GM12878 (cell line): ENCODE measurements at regions not wholly inside any gene's neighbourhood (a gene's known extent, or its start where the extent isn't known, plus 50 kb on each side); places are given as distances from the start of the nearest gene placed in this dataset.

Experiments used
- ATAC-seq: fragments of 200-7000 bp; cut with Tn5 transposase; 3 replicates; pipeline ENCODE4 v1.9.1; 2020; ENCODE audit warnings: mild to moderate bottlenecking, moderate library complexity
- BruUV-seq: library from RNA; stranded (reverse); fragments of 400-500 nt; replicated peaks from 2 replicates; lab custom pipeline; 2021; lab: Mats Ljungman, UMichigan
- CTCF ChIA-PET: fragments of 300-600 bp; sonication (Branson Sonifier 250); formaldehyde crosslinking; extraction: SDS; loops from one replicate; lab custom pipeline; 2021; ENCODE audit warnings: inconsistent platforms; lab: Yijun Ruan, JAX
- POLR2A ChIA-PET: fragments of 350-600 bp; formaldehyde crosslinking; extraction: SDS; loops from one replicate; lab custom pipeline; 2021; ENCODE audit warnings: inconsistent platforms; lab: Charles Lee
- RAD21 ChIA-PET: fragments of 300-600 bp; sonication (Branson Sonifier 250); formaldehyde crosslinking; loops from one replicate; lab custom pipeline; 2023; ENCODE audit warnings: antibody characterized with exemption; ENCODE audit not compliant: unreplicated experiment; lab: Charles Lee
- SMC1A ChIA-PET: fragments of 300-600 bp; sonication (Branson Sonifier 250); formaldehyde crosslinking; loops from one replicate; lab custom pipeline; 2023; ENCODE audit not compliant: unreplicated experiment, uncharacterized antibody; lab: Charles Lee
- DNase-seq: peaks from one replicate; pipeline ENCODE4 v3.0.0-alpha.2; 2011; ENCODE audit warnings: low read depth, low spot score
- FAIRE-seq: peaks from 3 replicates; lab custom pipeline; 2011; peaks lifted over from hg19 to GRCh38; lab: Jason Lieb, UNC
- H2AFZ ChIP-seq: 2 replicates; pipeline ENCODE4 v1.6.0; 2011; ENCODE audit warnings: low read depth, low read length, control low read depth; ENCODE audit not compliant: control insufficient read depth
- H3K27ac ChIP-seq: 2 replicates; pipeline ENCODE4 v1.5.1; 2011; ENCODE audit warnings: control low read depth; ENCODE audit not compliant: control insufficient read depth, insufficient read depth
- H3K27me3 ChIP-seq, 2 experiments: replicated peaks in 1 of 2; 2 replicates each; pipeline versions ENCODE4 v1.6.0 to v1.6.1; 2011; ENCODE audit warnings: low read length in 1 of 2; ENCODE audit not compliant: control insufficient read depth in 2 of 2, insufficient read depth in 2 of 2
- H3K36me3 ChIP-seq, 2 experiments: 2 replicates each; pipeline ENCODE4 v1.5.1; 2011; ENCODE audit warnings: low read length in 1 of 2; ENCODE audit not compliant: control insufficient read depth in 2 of 2, insufficient read depth in 2 of 2
- H3K4me1 ChIP-seq: 2 replicates; pipeline ENCODE4 v1.6.1; 2011; ENCODE audit warnings: mild to moderate bottlenecking, low read length, moderate library complexity, mixed read lengths; ENCODE audit not compliant: control insufficient read depth, insufficient read depth
- H3K4me2 ChIP-seq: 2 replicates; pipeline ENCODE4 v1.6.0; 2011; ENCODE audit warnings: control low read depth; ENCODE audit not compliant: control insufficient read depth, insufficient read depth
- H3K4me3 ChIP-seq: fragments of 200-600 bp; sonication (generic); 2 replicates; pipeline ENCODE4 v1.5.1; 2016
- H3K79me2 ChIP-seq: 2 replicates; pipeline ENCODE4 v1.6.0; 2011; ENCODE audit warnings: low read length; ENCODE audit not compliant: control insufficient read depth, insufficient read depth
- H3K9ac ChIP-seq: 2 replicates; pipeline ENCODE4 v1.8.0; 2011; ENCODE audit warnings: low read length, control low read depth, mixed read lengths; ENCODE audit not compliant: control insufficient read depth, insufficient read depth
- H3K9me3 ChIP-seq: replicated peaks from 3 replicates; pipeline ENCODE4 v1.5.1; 2011; ENCODE audit warnings: mild to moderate bottlenecking, low read length; ENCODE audit not compliant: control insufficient read depth, insufficient read depth
- H4K20me1 ChIP-seq: 2 replicates; pipeline ENCODE4 v1.6.0; 2011; ENCODE audit not compliant: control insufficient read depth, insufficient read depth
- ASH2L ChIP-seq: fragments of 300-600, 200-600 bp; sonication (generic); IDR thresholded peaks from 2 replicates; pipeline ENCODE4 v1.6.1; 2017; ENCODE audit warnings: low read depth, mild to moderate bottlenecking, borderline replicate concordance
- BHLHE40 ChIP-seq, 2 experiments: fragments of 450-650 bp in 1 of 2; IDR thresholded peaks; 2 replicates each; pipeline ENCODE4 v1.6.1; 2011 to 2017; ENCODE audit warnings: low read depth in 2 of 2, borderline replicate concordance in 1 of 2, improper control_type of control experiment in 1 of 2, low read length in 1 of 2, mild to moderate bottlenecking in 1 of 2
- HCFC1 ChIP-seq: fragments of 150-350 bp; IDR thresholded peaks from 2 replicates; pipeline ENCODE4 v1.6.1; 2014; ENCODE audit warnings: low read length
- IRF3 ChIP-seq: fragments of 450-650 bp; IDR thresholded peaks from 2 replicates; pipeline ENCODE4 v1.6.1; 2014; ENCODE audit warnings: mild to moderate bottlenecking
- IRF4 ChIP-seq: IDR thresholded peaks from 2 replicates; pipeline ENCODE4 v1.6.1; 2011; ENCODE audit warnings: low read depth, low read length
- MAX ChIP-seq: IDR thresholded peaks from 2 replicates; pipeline ENCODE4 v1.6.1; 2012; ENCODE audit warnings: low read depth, low read length, improper control_type of control experiment
- NFYA ChIP-seq: IDR thresholded peaks from 2 replicates; pipeline ENCODE4 v1.6.1; 2011; ENCODE audit warnings: low read depth, mild to moderate bottlenecking, low read length, improper control_type of control experiment, borderline replicate concordance
- NR2C1 ChIP-seq: fragments of 450-650 bp; IDR thresholded peaks from 2 replicates; pipeline ENCODE4 v1.6.1; 2017; ENCODE audit warnings: antibody characterized with exemption, mild to moderate bottlenecking, moderate library complexity
- PML ChIP-seq: IDR thresholded peaks from 2 replicates; pipeline ENCODE4 v1.6.1; 2012; ENCODE audit warnings: low read length, inconsistent platforms
- RAD21 ChIP-seq: IDR thresholded peaks from 2 replicates; pipeline ENCODE4 v1.6.1; 2011; ENCODE audit warnings: mild to moderate bottlenecking, low read depth, low read length, moderate library complexity; ENCODE audit not compliant: insufficient read depth
- SIN3A ChIP-seq: IDR thresholded peaks from 2 replicates; pipeline ENCODE4 v1.6.1; 2012; ENCODE audit warnings: low read depth, low read length, improper control_type of control experiment
- SRF ChIP-seq, 2 experiments: IDR thresholded peaks; 2 replicates each; pipeline ENCODE4 v1.6.1; 2011; ENCODE audit warnings: low read depth in 2 of 2, low read length in 2 of 2, mild to moderate bottlenecking in 1 of 2, moderate library complexity in 1 of 2
- SUPT20H ChIP-seq: IDR thresholded peaks from 2 replicates; pipeline ENCODE4 v1.6.1; 2011; ENCODE audit warnings: low read depth, mild to moderate bottlenecking, low read length, moderate library complexity, borderline replicate concordance; ENCODE audit not compliant: control insufficient read depth
- YBX1 ChIP-seq: fragments of 450-650 bp; IDR thresholded peaks from 2 replicates; pipeline ENCODE4 v1.6.1; 2016; ENCODE audit warnings: antibody characterized with exemption
- ZNF24 ChIP-seq: fragments of 450-650 bp; IDR thresholded peaks from 2 replicates; pipeline ENCODE4 v1.6.1; 2017; ENCODE audit warnings: antibody characterized with exemption, mild to moderate bottlenecking
- ZNF622 ChIP-seq: fragments of 450-650 bp; IDR thresholded peaks from 2 replicates; pipeline ENCODE4 v1.6.1; 2017; ENCODE audit warnings: mild to moderate bottlenecking, inconsistent platforms
- WGBS: methylation state at CpG from one replicate; pipeline ENCODE4 v1.1.6; 2016; ENCODE audit warnings: low lambda C conversion rate; ENCODE audit not compliant: insufficient replicate concordance, insufficient coverage; ENCODE audit errors: missing lambda C conversion rate; 5-methylcytosine and 5-hydroxymethylcytosine counted together
- in situ Hi-C: fragments of 300-500 bp; cut with MboI; formaldehyde crosslinking; loops from 9 replicates; pipeline ENCODE4 v1.14.3; 2018; ENCODE audit warnings: mixed read lengths
- intact Hi-C: fragments of 100-400 bp; cut with micrococcal nuclease; formaldehyde crosslinking; loops from one replicate; pipeline ENCODE4 v1.14.2; 2022; ENCODE audit not compliant: unreplicated experiment

- H3K4me1 ChIP-seq: no peaks in the 10 kb centered on the region
- CTCF ChIA-PET: no interaction called here
- WGBS: 2% methylated on average over 3 of the region's 3 CpGs
- H3K36me3 ChIP-seq: no peaks in the 10 kb centered on the region
- H3K27ac ChIP-seq: no peak overlapping the region
- in situ Hi-C loops (no loop called here), intact Hi-C loops (no loop called here)
- FAIRE-seq (no peak), DNase-seq (no peak), ATAC-seq (peak; percentile 40; the same call in 1 of the 3 replicates)
- no peak overlapping the region for H3K4me2 ChIP-seq
- no peaks in the 10 kb centered on the region for H3K79me2 ChIP-seq
- no peaks in the 10 kb centered on the region for H3K9me3 ChIP-seq
- BruUV-seq: no TSS peak
- no peak for TF ChIP-seq SRF (IDR thresholded peaks at IDR 0.05; ENCODE audit: low read depth in 2 of 2, low read length in 2 of 2)
- SMC1A ChIA-PET: interaction anchor here (1.2 kb wide), 1 partner anchor 13 kb away, joined by 3 read pairs; no protein-coding TSS in a partner anchor
- no peak overlapping the region for H2AFZ ChIP-seq
- no peaks in the 10 kb centered on the region for H3K27me3 ChIP-seq
- H4K20me1 ChIP-seq: no peaks in the 10 kb centered on the region
- RAD21 ChIA-PET: no interaction called here
- H3K9ac ChIP-seq: no peak overlapping the region
- POLR2A ChIA-PET: interaction anchor here (0.6 kb wide), 1 partner anchor 13 kb away, joined by 3 read pairs; no protein-coding TSS in a partner anchor
- H3K4me3 ChIP-seq: no peak overlapping the region
Measured at GRCh38 chr4:32440391-32440790, 1720.2 kb downstream of the PCDH7 start.

- H4K20me1 ChIP-seq: no peaks in the 10 kb centered on the region
- H3K9ac ChIP-seq: no peak overlapping the region
- no peaks in the 10 kb centered on the region for H3K4me1 ChIP-seq
- BruUV-seq: no TSS peak
- no peak overlapping the region for H3K4me2 ChIP-seq
- POLR2A ChIA-PET: no interaction called here
- ATAC-seq (peak; percentile 33; the same call in 1 of the 3 replicates), DNase-seq (no peak), FAIRE-seq (no peak)
- CTCF ChIA-PET: interaction anchor here (0.9 kb wide), 1 partner anchor 10 kb away, joined by 3 read pairs; no protein-coding TSS in a partner anchor
- no peaks in the 10 kb centered on the region for H3K9me3 ChIP-seq
- in situ Hi-C loops (no loop called here), intact Hi-C loops (no loop called here)
- RAD21 ChIA-PET: no interaction called here
- no peak overlapping the region for H2AFZ ChIP-seq
- no peaks in the 10 kb centered on the region for H3K27me3 ChIP-seq
- WGBS: 17% methylated on average over 1 of the region's 1 CpG
- no peaks in the 10 kb centered on the region for H3K36me3 ChIP-seq
- TF ChIP-seq SIN3A: no peak
- TF ChIP-seq HCFC1: no peak
- TF ChIP-seq PML: no peak
- no peak for TF ChIP-seq ZNF622
- TF ChIP-seq BHLHE40 (IDR thresholded peaks at IDR 0.05; ENCODE audit: borderline replicate concordance in 1 of 2, low read depth in 2 of 2, low read length in 1 of 2): no peak
- TF ChIP-seq SUPT20H: no peak
- no peak for TF ChIP-seq ZNF24
- no peak for TF ChIP-seq NR2C1
- TF ChIP-seq IRF4: no peak
- TF ChIP-seq NFYA: no peak
- TF ChIP-seq YBX1: no peak
- TF ChIP-seq ASH2L: no peak
- no peak for TF ChIP-seq IRF3
- TF ChIP-seq RAD21: no peak
- TF ChIP-seq MAX: no peak
- H3K4me3 ChIP-seq: no peak overlapping the region
- no peak overlapping the region for H3K27ac ChIP-seq
- SMC1A ChIA-PET: interaction anchor here (1.7 kb wide), 1 partner anchor 10 kb away, joined by 5 read pairs; no protein-coding TSS in a partner anchor
- H3K79me2 ChIP-seq: no peaks in the 10 kb centered on the region
Measured at GRCh38 chr4:32454482-32454881, 1734.3 kb downstream of the PCDH7 start.
